ENCODE measurements at regions not wholly inside any gene's neighbourhood (a gene's known extent, or its start where the extent isn't known, plus 50 kb on each side); places are given as distances from the start of the nearest gene placed in this dataset.

- Histone ChIP-seq H4K20me1 (ENCODE audit: insufficient read depth, low read depth, low read length) (no peaks in the 10 kb centered on the region), H2AFZ (ENCODE audit: low read length) (no peak overlapping the region), H3K36me3 (ENCODE audit: insufficient read depth, low read length) (no peaks in the 10 kb centered on the region), H3K9me3 (ENCODE audit: low read length) (peaks cover 27% of the 10 kb centered on the region), H3K4me3 (ENCODE audit: low read length) (no peak overlapping the region), H3K27ac (ENCODE audit: low read length) (no peak overlapping the region), H3K9ac (ENCODE audit: low read length) (no peak overlapping the region), H3K4me2 (ENCODE audit: low read depth, low read length, poor library complexity, severe bottlenecking) (no peak overlapping the region), H3K9me2 (replicated peaks; ENCODE audit: insufficient read depth, low read length) (no peaks in the 10 kb centered on the region), H3K79me2 (ENCODE audit: low read length) (no peaks in the 10 kb centered on the region), H3K4me1 (ENCODE audit: low read length) (no peaks in the 10 kb centered on the region), H3K27me3 (ENCODE audit: low read length) (no peaks in the 10 kb centered on the region)
- no peak for DNase-seq
These were observed 72.3 kb downstream of the GMNC start for GRCh38 chr3:190790185-190790584.

- no peak for DNase-seq
- peaks cover 32% of the 10 kb centered on the region for H3K9me3 ChIP-seq (ENCODE audit: low read length)
- H3K79me2 ChIP-seq (ENCODE audit: low read length) = no peaks in the 10 kb centered on the region
- no peaks in the 10 kb centered on the region for H3K4me1 ChIP-seq (ENCODE audit: low read length)
- H3K27ac ChIP-seq (ENCODE audit: low read length) = no peak overlapping the region
- no peaks in the 10 kb centered on the region for H4K20me1 ChIP-seq (ENCODE audit: insufficient read depth, low read depth, low read length)
- no peak overlapping the region for H3K4me3 ChIP-seq (ENCODE audit: low read length)
- H3K9me2 ChIP-seq (replicated peaks; ENCODE audit: insufficient read depth, low read length) = no peaks in the 10 kb centered on the region
- no peak overlapping the region for H3K9ac ChIP-seq (ENCODE audit: low read length)
- H3K4me2 ChIP-seq (ENCODE audit: low read depth, low read length, poor library complexity, severe bottlenecking) = no peak overlapping the region
- H3K36me3 ChIP-seq (ENCODE audit: insufficient read depth, low read length) = no peaks in the 10 kb centered on the region
- H2AFZ ChIP-seq (ENCODE audit: low read length) = no peak overlapping the region
- no peaks in the 10 kb centered on the region for H3K27me3 ChIP-seq (ENCODE audit: low read length)
These were observed 75.6 kb downstream of the GMNC start for GRCh38 chr3:190786898-190787297.

DNA sequence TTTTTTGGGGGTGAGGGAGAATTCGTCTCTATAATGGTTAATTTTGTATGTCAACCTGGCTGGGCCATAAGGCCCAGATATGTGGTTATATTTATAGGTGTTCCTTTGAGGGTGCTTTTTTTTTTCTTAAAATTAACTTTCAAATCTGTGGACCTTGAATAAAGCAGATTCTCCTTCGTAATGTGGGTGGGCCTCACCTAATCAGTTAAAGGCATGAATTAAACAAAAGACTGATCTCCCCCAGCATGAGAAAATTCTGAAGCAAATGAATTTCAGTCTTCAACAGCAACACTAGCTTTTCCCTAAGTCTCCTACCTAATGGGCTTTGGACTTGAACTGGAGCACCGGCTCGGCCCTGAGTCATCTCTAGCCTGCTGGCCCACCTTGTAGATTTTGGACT is 77.4 kb downstream of the GMNC start:
- peaks cover 35% of the 10 kb centered on the region for H3K9me3 ChIP-seq (ENCODE audit: low read length)
- no peaks in the 10 kb centered on the region for H3K36me3 ChIP-seq (ENCODE audit: insufficient read depth, low read length)
- DNase-seq = no peak
- H3K27me3 ChIP-seq (ENCODE audit: low read length) = no peaks in the 10 kb centered on the region
- no peaks in the 10 kb centered on the region for H4K20me1 ChIP-seq (ENCODE audit: insufficient read depth, low read depth, low read length)
- H2AFZ ChIP-seq (ENCODE audit: low read length) = no peak overlapping the region
- no peak overlapping the region for H3K27ac ChIP-seq (ENCODE audit: low read length)
- H3K4me3 ChIP-seq (ENCODE audit: low read length) = no peak overlapping the region
- no peak overlapping the region for H3K9ac ChIP-seq (ENCODE audit: low read length)
- H3K79me2 ChIP-seq (ENCODE audit: low read length) = no peaks in the 10 kb centered on the region
- no peaks in the 10 kb centered on the region for H3K4me1 ChIP-seq (ENCODE audit: low read length)
- H3K4me2 ChIP-seq (ENCODE audit: low read depth, low read length, poor library complexity, severe bottlenecking) = no peak overlapping the region
- no peaks in the 10 kb centered on the region for H3K9me2 ChIP-seq (replicated peaks; ENCODE audit: insufficient read depth, low read length)

- H3K27me3 ChIP-seq (ENCODE audit: low read length) = no peaks in the 10 kb centered on the region
- DNase-seq = no peak
- no peak overlapping the region for H3K9ac ChIP-seq (ENCODE audit: low read length)
- no peaks in the 10 kb centered on the region for H4K20me1 ChIP-seq (ENCODE audit: insufficient read depth, low read depth, low read length)
- H3K4me1 ChIP-seq (ENCODE audit: low read length) = no peaks in the 10 kb centered on the region
- no peak overlapping the region for H3K4me2 ChIP-seq (ENCODE audit: low read depth, low read length, poor library complexity, severe bottlenecking)
- H3K36me3 ChIP-seq (ENCODE audit: insufficient read depth, low read length) = no peaks in the 10 kb centered on the region
- no peak overlapping the region for H2AFZ ChIP-seq (ENCODE audit: low read length)
- H3K4me3 ChIP-seq (ENCODE audit: low read length) = no peak overlapping the region
- no peaks in the 10 kb centered on the region for H3K9me2 ChIP-seq (replicated peaks; ENCODE audit: insufficient read depth, low read length)
- H3K27ac ChIP-seq (ENCODE audit: low read length) = no peak overlapping the region
- peaks cover 36% of the 10 kb centered on the region for H3K9me3 ChIP-seq (ENCODE audit: low read length)
- H3K79me2 ChIP-seq (ENCODE audit: low read length) = no peaks in the 10 kb centered on the region
These were observed 82.0 kb downstream of the GMNC start for GRCh38 chr3:190780524-190780923.

DNA sequence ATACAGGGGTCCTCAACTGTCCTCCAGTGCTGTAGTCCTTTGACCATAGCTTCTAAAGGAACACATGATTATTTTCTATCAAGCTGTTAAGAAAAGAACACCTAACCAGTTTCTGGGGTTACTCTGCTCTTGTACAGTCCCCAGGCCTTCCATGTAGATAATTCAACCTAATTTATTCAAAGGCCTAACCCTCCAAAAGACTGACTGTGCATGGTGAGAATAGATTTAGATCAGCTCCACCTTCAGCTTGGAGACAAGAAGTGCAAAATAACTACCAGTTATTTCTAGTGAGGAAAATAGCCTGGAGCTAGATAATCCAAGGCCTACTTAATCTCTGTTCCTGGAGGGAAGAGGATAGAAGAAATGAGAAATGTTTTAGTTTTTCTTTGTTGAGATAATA is 87.9 kb downstream of the GMNC start:
- Histone ChIP-seq H3K4me1 (ENCODE audit: low read length) (no peaks in the 10 kb centered on the region), H3K79me2 (ENCODE audit: low read length) (no peaks in the 10 kb centered on the region), H3K4me2 (ENCODE audit: low read depth, low read length, poor library complexity, severe bottlenecking) (no peak overlapping the region), H3K4me3 (ENCODE audit: low read length) (no peak overlapping the region), H3K27me3 (ENCODE audit: low read length) (no peaks in the 10 kb centered on the region), H2AFZ (ENCODE audit: low read length) (no peak overlapping the region), H3K36me3 (ENCODE audit: insufficient read depth, low read length) (no peaks in the 10 kb centered on the region), H3K27ac (ENCODE audit: low read length) (no peak overlapping the region), H3K9me2 (replicated peaks; ENCODE audit: insufficient read depth, low read length) (no peaks in the 10 kb centered on the region), H4K20me1 (ENCODE audit: insufficient read depth, low read depth, low read length) (no peaks in the 10 kb centered on the region), H3K9ac (ENCODE audit: low read length) (no peak overlapping the region), H3K9me3 (ENCODE audit: low read length) (peaks cover 19% of the 10 kb centered on the region)
- no peak for DNase-seq

DNA sequence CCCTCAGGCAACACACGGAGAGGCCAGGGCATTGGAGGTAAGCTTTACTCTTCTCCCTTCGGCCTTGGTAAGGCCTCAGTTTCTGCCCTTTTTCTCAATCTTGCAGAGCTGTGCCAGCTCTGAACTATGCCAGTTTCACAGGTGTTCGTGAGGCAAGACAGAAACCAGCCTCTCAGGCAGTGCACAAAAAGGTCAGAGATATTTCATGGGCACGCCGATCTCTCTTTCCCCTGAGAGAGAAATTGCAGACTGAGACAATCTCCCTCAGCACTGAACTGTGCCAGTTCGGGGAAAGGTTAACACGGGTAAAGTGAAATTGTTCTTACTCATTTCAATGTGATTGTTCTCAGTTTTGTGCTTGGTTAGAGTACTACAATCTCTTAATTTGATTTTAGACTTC is 88.5 kb downstream of the GMNC start:
- H3K9ac ChIP-seq (ENCODE audit: low read length) = no peak overlapping the region
- H3K27ac ChIP-seq (ENCODE audit: low read length) = no peak overlapping the region
- H3K4me3 ChIP-seq (ENCODE audit: low read length) = no peak overlapping the region
- H2AFZ ChIP-seq (ENCODE audit: low read length) = no peak overlapping the region
- H3K9me3 ChIP-seq (ENCODE audit: low read length) = peaks cover 18% of the 10 kb centered on the region
- no peak overlapping the region for H3K4me2 ChIP-seq (ENCODE audit: low read depth, low read length, poor library complexity, severe bottlenecking)
- no peak for DNase-seq
- no peaks in the 10 kb centered on the region for H3K9me2 ChIP-seq (replicated peaks; ENCODE audit: insufficient read depth, low read length)
- no peaks in the 10 kb centered on the region for H3K4me1 ChIP-seq (ENCODE audit: low read length)
- H3K27me3 ChIP-seq (ENCODE audit: low read length) = no peaks in the 10 kb centered on the region
- no peaks in the 10 kb centered on the region for H4K20me1 ChIP-seq (ENCODE audit: insufficient read depth, low read depth, low read length)
- no peaks in the 10 kb centered on the region for H3K36me3 ChIP-seq (ENCODE audit: insufficient read depth, low read length)
- H3K79me2 ChIP-seq (ENCODE audit: low read length) = no peaks in the 10 kb centered on the region

DNA sequence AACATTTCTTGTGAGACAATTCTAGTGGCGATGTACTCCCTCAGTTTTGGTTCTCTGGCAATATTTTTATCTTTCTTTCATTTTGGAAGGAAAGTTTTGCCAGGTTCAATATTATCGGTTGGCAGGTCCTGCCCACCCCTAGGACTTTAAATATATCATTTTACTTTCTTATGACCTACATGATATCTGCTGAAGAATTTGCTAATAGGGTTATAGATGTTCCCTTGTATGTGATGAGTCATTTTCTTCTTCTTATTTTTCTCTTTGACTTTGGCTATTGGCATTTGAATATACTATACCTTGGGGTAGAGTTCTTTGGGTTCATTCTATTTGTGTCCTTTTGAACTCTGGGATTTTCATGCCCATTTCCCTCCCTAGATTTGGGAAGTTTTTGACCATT is 89.7 kb downstream of the GMNC start:
- no peak for DNase-seq

GRCh38 chr3:190768891-190769290 is 93.6 kb downstream of the GMNC start:
- H3K79me2 ChIP-seq (ENCODE audit: low read length) = no peaks in the 10 kb centered on the region
- H3K4me2 ChIP-seq (ENCODE audit: low read depth, low read length, poor library complexity, severe bottlenecking) = no peak overlapping the region
- no peaks in the 10 kb centered on the region for H3K9me2 ChIP-seq (replicated peaks; ENCODE audit: insufficient read depth, low read length)
- no peaks in the 10 kb centered on the region for H3K4me1 ChIP-seq (ENCODE audit: low read length)
- peaks cover 36% of the 10 kb centered on the region for H3K9me3 ChIP-seq (ENCODE audit: low read length)
- no peak overlapping the region for H3K9ac ChIP-seq (ENCODE audit: low read length)
- no peak overlapping the region for H2AFZ ChIP-seq (ENCODE audit: low read length)
- H3K27ac ChIP-seq (ENCODE audit: low read length) = no peak overlapping the region
- no peak overlapping the region for H3K4me3 ChIP-seq (ENCODE audit: low read length)
- no peak for DNase-seq
- H3K36me3 ChIP-seq (ENCODE audit: insufficient read depth, low read length) = no peaks in the 10 kb centered on the region
- H3K27me3 ChIP-seq (ENCODE audit: low read length) = no peaks in the 10 kb centered on the region
- no peaks in the 10 kb centered on the region for H4K20me1 ChIP-seq (ENCODE audit: insufficient read depth, low read depth, low read length)

More for the DNA sequence above, 89.7 kb downstream of the GMNC start:
- Histone ChIP-seq H3K4me2 (ENCODE audit: low read depth, low read length, poor library complexity, severe bottlenecking) (no peak overlapping the region), H3K4me1 (ENCODE audit: low read length) (no peaks in the 10 kb centered on the region), H3K27ac (ENCODE audit: low read length) (no peak overlapping the region), H3K79me2 (ENCODE audit: low read length) (no peaks in the 10 kb centered on the region), H3K27me3 (ENCODE audit: low read length) (no peaks in the 10 kb centered on the region), H3K9ac (ENCODE audit: low read length) (no peak overlapping the region), H2AFZ (ENCODE audit: low read length) (no peak overlapping the region), H3K36me3 (ENCODE audit: insufficient read depth, low read length) (no peaks in the 10 kb centered on the region), H4K20me1 (ENCODE audit: insufficient read depth, low read depth, low read length) (no peaks in the 10 kb centered on the region), H3K9me2 (replicated peaks; ENCODE audit: insufficient read depth, low read length) (no peaks in the 10 kb centered on the region), H3K9me3 (ENCODE audit: low read length) (peaks cover 20% of the 10 kb centered on the region), H3K4me3 (ENCODE audit: low read length) (no peak overlapping the region)

DNA sequence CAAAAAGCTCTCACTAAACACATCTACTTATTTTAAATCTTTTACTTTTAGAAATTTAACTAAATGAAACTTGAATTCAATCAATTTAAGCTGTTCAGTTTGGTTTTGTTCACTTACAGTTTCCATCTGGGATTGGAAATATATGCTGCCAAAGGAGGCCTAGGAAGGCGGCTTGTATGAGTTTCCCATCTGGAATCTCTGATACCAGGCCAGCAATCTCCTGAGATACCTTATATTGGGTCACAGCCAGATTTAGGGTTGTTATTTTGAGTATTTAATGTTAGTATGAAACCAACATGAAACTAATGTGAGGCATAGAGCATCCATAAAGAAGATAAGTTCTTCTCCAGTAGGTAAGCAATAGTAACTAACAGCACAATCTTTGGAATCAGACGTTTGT is 94.6 kb downstream of the GMNC start:
- Histone ChIP-seq H3K9ac (ENCODE audit: low read length) (no peak overlapping the region), H3K4me2 (ENCODE audit: low read depth, low read length, poor library complexity, severe bottlenecking) (no peak overlapping the region), H3K9me3 (ENCODE audit: low read length) (peaks cover 36% of the 10 kb centered on the region), H3K36me3 (ENCODE audit: insufficient read depth, low read length) (no peaks in the 10 kb centered on the region), H3K9me2 (replicated peaks; ENCODE audit: insufficient read depth, low read length) (no peaks in the 10 kb centered on the region), H3K27me3 (ENCODE audit: low read length) (no peaks in the 10 kb centered on the region), H3K4me1 (ENCODE audit: low read length) (no peaks in the 10 kb centered on the region), H2AFZ (ENCODE audit: low read length) (no peak overlapping the region), H3K79me2 (ENCODE audit: low read length) (no peaks in the 10 kb centered on the region), H4K20me1 (ENCODE audit: insufficient read depth, low read depth, low read length) (no peaks in the 10 kb centered on the region), H3K4me3 (ENCODE audit: low read length) (no peak overlapping the region), H3K27ac (ENCODE audit: low read length) (no peak overlapping the region)
- DNase-seq = no peak

Measured in Karpas-422 (cell line).